M059J (cell line): ENCODE measurements at regions not wholly inside any gene's neighbourhood (a gene's known extent, or its start where the extent isn't known, plus 50 kb on each side); places are given as distances from the start of the nearest gene placed in this dataset.

Experiments used
- DNase-seq: peaks from one replicate; pipeline ENCODE4 v3.0.0-alpha.2; 2012; ENCODE audit warnings: low read depth

- peak; percentile 97 for DNase-seq
Observed at GRCh38 chr18:29164020-29164706, 987.2 kb upstream of the CDH2 start.

GRCh38 chr18:29163596-29163995 lies 986.7 kb upstream of the CDH2 start:
- DNase-seq = no peak

GRCh38 chr18:29161429-29161828 lies 984.5 kb upstream of the CDH2 start:
- DNase-seq = no peak

GRCh38 chr18:29160170-29160569 lies 983.2 kb upstream of the CDH2 start:
- DNase-seq = no peak

- no peak for DNase-seq
Observed at GRCh38 chr18:29157905-29158304, 981.0 kb upstream of the CDH2 start.

GRCh38 chr18:29157057-29157780 lies 980.3 kb upstream of the CDH2 start:
- peak; percentile 83 for DNase-seq

- no peak for DNase-seq
Observed at GRCh38 chr18:29156531-29156930, 979.6 kb upstream of the CDH2 start.

- peak; percentile 94 for DNase-seq
Observed at GRCh38 chr18:29154758-29155725, 978.1 kb upstream of the CDH2 start.

GRCh38 chr18:29154196-29154757 lies 977.3 kb upstream of the CDH2 start:
- peak; percentile 58 for DNase-seq

GRCh38 chr18:29153091-29153490 lies 976.2 kb upstream of the CDH2 start:
- no peak for DNase-seq

- peak; percentile 47 for DNase-seq
Observed at GRCh38 chr18:29147944-29148343, 971.0 kb upstream of the CDH2 start.

- DNase-seq = no peak
Observed at GRCh38 chr18:29146068-29146467, 969.1 kb upstream of the CDH2 start.

GRCh38 chr18:29140590-29140989 lies 963.7 kb upstream of the CDH2 start:
- DNase-seq = no peak

GRCh38 chr18:29137773-29138495 lies 961.0 kb upstream of the CDH2 start:
- DNase-seq = no peak

- no peak for DNase-seq
Observed at GRCh38 chr18:29123706-29124530, 947.0 kb upstream of the CDH2 start.

GRCh38 chr18:29104671-29105070 lies 927.7 kb upstream of the CDH2 start:
- DNase-seq = no peak

GRCh38 chr18:29104227-29104626 lies 927.3 kb upstream of the CDH2 start:
- no peak for DNase-seq

- no peak for DNase-seq
Observed at GRCh38 chr18:29096079-29096770, 919.3 kb upstream of the CDH2 start.

- DNase-seq = no peak
Observed at GRCh38 chr18:29087616-29088246, 910.8 kb upstream of the CDH2 start.
